ENCODE measurements at regions not wholly inside any gene's neighbourhood (a gene's known extent, or its start where the extent isn't known, plus 50 kb on each side); places are given as distances from the start of the nearest gene placed in this dataset.

DNA sequence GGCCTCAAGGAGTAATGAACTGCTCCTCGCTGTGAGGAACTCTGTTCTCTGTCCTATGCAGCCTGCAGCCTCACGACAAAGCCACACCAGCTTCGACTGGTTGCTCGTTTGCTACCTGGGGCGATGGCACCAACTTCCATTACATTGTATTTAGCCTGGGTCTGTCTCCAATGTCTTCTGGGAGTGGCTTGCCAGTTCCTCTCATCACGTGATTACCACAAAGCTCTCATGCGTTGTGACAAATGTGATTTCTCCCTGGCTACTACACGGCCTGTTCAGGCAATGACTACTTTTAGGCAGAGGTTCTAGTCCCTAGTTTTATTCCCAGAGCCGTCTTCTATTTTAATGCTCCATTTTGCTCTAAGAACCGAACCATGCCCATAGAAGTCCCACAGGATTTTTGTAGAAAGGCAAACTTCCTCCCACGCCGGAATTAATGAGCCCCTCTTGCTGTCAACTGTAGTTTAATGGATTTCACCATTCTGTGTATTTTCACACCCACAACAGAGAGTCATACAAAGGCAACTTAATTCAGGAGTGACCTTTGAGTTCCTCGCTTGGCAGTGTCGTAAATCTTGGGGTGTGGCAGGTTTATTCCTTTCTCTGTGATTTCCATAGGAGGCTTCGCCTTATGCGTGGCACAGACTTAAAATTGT, 351.9 kb downstream of the EFNB2 start:
- in situ Hi-C loops (cut with HindIII; ENCODE audit: low sequenced_read_pairs) = no loop called here

DNA sequence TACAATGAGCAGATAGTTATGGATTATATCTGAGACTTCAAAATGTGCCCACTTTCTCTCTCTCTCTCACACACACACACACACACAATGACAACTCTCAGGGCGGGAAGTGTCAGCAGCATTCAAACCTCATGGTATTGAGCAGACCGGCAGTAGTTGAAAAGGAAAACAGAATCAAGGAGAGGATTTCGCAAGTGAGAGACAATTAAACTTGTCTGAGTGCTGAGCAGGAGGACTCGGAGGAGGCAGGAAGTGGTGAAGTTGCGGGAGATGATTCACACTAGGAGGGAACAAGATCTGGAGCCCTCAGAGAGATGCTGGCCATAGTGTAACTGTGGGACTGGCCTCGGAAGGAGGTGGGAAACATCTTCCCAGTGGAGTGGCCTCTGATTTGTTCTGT, 353.1 kb downstream of the EFNB2 start:
- in situ Hi-C loops (cut with HindIII; ENCODE audit: low sequenced_read_pairs) = no loop called here

DNA sequence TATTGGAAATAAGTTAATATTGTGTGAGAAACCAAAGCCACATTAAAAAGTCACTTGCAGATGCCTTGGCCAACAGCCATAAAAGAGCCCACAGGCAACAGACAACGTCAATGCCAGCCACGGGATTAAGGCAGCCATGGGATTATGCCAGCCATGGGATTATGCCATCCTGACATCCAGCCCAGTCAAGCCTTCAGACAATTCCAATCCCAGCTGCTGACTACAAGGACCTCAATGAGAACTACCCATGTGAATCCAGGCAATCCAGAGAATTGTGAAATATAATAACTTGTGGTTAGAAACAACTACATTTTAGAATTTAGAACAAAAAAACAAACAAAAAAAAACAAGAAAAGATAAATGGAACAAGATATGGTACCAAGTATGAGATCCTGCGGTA, 356.6 kb downstream of the EFNB2 start:
- in situ Hi-C loops (cut with HindIII; ENCODE audit: low sequenced_read_pairs) = no loop called here

DNA sequence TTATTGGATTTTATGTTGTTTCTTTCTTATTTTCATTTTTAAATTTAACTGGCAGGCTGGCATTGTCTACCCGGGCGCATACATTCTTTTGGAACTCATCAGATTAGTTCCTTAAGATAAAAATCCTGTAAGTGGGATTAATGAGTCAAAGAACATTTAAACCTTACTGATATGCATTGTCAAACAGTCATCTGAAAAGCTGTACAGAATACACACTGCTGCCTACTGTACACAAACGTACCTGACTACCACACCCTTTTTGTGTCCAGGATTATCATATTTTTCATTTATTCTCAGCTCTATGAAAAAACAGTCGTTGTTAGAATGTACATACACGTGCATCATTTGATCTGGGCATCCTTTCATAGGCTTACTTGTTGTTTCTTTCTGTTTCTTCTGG, 358.3 kb downstream of the EFNB2 start:
- in situ Hi-C loops (cut with HindIII; ENCODE audit: low sequenced_read_pairs) = no loop called here

DNA sequence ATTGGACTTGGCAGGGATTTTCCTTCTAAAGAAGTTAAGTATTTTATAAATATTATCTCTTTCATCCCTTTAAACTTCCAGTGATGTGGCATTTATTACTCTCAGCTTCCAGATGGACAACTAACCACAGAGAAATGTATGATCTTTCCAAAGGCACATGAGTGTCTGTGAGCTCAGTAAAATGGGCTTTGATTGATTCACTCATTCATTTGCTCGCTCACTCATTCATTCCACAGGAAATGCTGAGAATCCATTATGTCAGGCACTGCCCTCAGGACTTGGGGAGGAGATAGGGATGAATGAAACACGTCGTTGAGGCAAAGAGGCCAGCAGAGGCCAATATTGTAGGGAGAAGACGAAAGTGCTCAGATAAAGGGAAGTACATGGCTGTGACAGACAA, 359.3 kb downstream of the EFNB2 start:
- in situ Hi-C loops (cut with HindIII; ENCODE audit: low sequenced_read_pairs) = no loop called here

DNA sequence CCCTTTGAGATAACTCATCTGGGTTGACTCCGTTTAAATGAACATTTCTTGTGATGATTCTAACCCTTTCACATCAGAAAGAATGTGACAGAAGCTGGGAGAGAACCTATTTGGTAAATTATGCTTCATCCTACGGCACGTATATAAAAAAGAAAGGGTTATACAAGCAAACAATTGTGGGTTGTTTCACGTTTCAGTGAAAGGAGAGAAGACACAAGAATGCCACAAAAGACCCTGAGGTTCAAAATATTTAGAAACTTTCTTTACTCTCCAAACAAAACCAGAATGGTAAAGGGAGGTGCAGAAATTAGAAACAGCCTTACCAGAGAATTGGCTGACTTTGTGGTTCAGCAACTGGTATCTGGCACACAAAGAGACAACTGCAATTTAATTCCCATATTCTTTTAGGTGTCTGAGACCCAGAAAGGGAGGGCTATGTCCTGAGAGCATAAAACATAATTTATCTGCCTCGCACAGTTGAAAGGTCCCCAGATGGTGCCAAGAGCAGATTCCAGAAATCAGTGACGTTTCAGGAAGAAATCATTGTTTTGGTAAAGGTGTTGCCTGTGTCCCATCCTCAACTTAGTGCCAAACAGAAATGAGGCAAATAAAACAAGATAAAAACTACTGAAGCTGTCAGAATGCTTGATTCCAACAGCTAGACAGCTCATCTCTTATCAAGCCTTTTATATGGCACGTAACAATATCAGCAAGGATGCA, 361.4 kb downstream of the EFNB2 start:
- in situ Hi-C loops (cut with HindIII; ENCODE audit: low sequenced_read_pairs) = no loop called here

DNA sequence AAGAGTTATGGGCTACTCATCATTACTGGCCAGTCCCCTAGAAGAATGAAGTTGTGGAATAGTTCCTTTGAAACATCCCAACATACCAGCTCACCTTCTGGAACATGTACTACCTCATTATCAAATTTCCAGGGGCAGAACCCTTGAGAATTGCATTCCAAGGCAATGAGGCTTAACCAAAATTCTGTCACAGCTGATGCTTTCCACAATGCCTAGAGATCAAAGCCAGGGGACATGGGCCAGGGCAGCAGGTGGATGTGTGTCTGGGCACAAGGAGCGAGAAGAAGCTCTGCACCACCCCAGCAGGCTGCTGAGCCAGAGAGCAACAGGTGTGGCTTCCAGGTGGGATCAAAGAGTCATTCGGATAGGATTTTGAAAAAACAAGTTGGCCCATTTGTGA, 362.1 kb downstream of the EFNB2 start:
- in situ Hi-C loops (cut with HindIII; ENCODE audit: low sequenced_read_pairs) = no loop called here

DNA sequence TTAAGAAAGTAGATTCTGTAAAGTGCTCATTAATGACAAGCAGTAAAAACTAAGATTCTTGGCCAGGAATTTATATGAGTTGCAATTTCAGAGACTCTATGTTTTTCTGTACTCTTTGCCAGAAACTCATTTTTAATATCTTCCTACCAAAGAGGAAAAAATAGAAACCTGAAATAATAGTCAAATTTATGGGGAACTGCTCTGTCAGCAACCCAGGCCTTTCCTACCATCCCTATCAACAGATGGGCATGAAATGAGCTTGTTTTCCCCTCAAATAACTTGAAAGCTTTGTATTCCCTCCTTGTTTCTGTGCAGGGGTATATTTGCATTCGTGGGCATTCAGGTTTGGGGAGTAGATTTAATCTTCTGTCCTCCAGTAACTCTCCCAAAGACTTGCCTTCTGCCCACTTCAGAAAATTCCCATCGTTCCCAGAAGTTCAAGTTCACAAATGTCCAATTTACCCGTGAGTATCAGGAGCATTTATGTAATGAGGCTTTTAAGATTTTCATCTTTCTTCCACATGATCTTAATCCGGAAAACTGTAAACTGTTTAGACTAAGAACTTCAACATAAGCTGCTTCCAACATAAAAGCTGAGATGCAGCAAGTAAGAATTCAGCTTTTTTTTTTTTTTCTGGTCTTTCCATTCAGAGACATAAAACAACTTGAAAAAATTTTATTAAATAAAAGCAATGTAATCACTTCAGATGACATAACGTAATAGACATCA, 363.1 kb downstream of the EFNB2 start:
- in situ Hi-C loops (cut with HindIII; ENCODE audit: low sequenced_read_pairs) = no loop called here

DNA sequence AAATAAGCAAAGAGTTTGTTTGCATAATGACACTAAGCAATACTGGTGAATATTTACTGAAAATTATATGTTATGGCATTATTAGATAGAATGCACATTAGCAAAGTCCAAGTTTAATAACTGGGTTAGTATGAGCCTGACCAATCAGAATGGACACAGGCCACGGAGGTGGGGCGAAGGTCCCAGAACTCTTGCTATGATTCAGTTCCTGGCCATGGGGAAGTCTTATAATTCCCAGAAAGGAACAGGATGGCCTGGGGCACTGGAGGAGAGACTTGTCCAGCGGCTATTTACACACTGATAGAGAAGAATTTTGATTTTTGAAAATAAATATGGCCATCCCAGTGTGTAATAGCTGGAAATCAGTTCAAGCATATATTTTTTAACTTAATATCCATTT, 372.0 kb downstream of the EFNB2 start:
- in situ Hi-C loops (cut with HindIII; ENCODE audit: low sequenced_read_pairs) = no loop called here

DNA sequence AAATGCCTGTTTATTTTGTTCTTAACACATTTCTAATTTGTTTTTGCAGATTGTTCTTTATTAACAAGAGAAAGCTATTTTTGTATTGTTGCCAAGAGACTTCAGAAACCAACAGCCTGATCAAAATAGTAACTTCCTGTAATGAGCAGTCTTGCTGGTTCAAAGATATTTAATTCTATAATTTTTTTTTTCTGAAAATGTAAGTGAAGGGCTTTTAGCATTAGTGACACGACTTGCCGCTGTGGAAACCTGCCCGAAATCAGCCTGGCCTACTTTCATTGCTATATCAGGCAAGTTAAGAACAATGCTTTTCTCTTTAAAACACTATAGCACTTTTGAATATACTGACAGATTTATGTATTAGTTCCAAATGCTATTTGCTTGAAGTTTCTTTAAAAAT, 374.3 kb downstream of the EFNB2 start:
- in situ Hi-C loops (cut with HindIII; ENCODE audit: low sequenced_read_pairs) = no loop called here

DNA sequence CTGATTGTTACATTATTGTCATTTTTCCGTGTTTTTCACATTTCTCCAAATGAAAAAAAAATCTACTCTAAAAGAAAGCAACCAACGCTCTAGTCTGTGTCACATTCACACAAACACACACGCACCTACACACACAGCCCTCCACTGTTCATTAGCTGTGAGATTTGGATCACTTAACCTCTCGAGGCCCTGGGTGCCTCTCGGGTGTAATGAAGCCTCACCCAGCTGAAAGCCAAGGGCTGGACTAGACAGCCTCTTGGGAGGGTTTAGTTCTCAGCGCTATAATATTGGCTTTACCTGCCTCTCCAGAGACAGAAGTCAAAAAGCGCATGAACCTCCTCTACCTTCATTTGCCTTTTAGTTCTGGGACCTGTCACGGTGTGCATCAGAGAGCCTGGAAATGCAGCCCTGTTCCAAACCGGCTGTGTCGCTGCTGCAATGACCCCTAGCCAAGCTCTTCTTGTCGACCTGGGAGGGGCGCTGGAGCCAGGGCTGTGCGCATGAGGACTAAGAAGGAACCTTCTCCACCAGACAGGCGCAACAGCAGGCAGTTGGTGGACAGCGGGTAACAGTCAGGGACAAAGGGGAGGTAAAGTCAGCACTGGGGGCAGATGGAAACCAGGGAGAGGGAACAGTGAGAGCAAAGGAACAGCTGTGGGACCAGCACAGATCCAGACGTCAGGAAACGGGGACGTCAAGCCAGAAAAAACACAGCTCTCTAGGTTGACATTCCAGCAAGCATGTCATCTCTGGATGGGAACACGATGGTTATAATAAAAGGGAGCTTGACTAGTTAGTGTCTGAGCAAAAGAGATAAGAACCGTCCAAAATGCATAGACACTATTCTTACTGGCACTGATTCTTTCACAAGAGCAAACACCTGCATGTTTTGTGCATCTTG, 375.9 kb downstream of the EFNB2 start:
- in situ Hi-C loops (cut with HindIII; ENCODE audit: low sequenced_read_pairs) = no loop called here

DNA sequence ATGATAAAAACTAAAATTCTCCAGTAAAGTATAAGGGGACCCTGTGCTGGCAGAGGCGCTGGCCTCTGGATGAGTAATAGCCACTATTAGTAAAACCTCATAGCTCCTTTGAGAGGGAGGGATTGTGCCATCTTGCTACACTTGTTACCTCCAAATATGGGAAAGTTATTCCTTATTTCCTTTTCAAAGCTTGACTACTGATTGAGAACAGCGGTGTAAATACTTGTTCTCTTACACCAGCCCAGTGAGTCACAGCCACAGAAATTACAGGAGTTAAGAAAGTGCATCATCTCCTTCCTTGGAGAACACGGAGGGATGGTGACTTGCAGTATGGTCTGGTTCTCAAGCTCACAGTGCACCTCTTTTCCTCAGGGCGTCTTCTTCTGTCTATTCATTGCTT, 379.0 kb downstream of the EFNB2 start:
- in situ Hi-C loops (cut with HindIII; ENCODE audit: low sequenced_read_pairs) = no loop called here

DNA sequence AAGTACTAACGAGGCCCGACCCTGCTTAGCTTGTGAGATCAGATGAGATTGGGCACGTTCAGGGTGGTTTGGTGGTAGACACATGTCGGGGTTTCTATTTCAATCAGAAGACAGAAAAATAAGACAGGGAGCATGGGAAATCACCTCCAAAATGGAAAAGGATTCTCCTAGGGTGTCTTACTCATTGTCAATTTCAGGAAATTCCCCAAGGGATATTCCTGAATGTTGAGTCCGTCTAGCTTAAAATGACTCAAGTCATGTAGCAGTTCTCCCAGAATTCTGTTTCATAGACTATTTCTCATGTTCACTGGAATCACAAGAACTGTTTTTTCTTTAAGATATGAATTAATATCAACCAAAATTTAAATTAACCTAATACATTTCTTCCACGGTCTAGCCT, 380.1 kb downstream of the EFNB2 start:
- in situ Hi-C loops (cut with HindIII; ENCODE audit: low sequenced_read_pairs) = no loop called here

DNA sequence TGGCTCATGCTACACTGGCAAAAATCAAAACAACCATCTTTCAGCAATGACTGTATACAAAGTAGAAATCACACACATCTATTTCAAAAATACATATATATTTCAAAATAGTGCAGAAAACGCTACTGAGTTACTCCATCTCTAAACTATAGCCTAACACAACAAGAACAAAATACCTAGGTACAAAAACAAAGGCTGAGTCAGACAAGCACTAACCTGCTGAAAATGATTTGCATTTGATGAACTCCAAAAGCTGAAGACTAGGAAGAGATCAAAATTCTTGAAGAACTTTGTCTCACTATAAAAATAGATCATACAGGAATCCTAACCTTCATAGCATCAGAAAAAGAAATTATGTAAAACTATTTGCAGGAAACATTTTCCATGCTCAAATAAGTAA, 381.6 kb downstream of the EFNB2 start:
- in situ Hi-C loops (cut with HindIII; ENCODE audit: low sequenced_read_pairs) = no loop called here

DNA sequence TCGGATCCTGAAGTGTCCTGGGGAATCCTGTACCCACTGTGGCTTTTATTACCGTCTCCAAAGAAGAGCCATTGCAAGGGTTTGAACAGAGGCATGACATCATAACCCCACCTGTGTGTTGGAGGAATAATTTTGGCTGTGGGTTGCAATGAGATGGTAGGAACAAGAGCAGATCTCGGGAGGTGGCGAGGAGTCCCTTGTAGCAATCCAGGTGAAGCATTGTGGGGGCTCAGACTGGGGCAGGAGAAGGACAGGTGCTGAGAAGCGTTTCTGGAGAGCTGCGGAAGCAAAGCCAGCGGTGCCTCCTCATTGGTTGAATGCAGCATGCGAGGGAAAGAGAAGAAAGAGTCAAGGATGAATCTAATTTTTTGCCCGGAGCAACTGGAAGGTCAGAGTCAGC, 382.4 kb downstream of the EFNB2 start:
- in situ Hi-C loops (cut with HindIII; ENCODE audit: low sequenced_read_pairs) = no loop called here

DNA sequence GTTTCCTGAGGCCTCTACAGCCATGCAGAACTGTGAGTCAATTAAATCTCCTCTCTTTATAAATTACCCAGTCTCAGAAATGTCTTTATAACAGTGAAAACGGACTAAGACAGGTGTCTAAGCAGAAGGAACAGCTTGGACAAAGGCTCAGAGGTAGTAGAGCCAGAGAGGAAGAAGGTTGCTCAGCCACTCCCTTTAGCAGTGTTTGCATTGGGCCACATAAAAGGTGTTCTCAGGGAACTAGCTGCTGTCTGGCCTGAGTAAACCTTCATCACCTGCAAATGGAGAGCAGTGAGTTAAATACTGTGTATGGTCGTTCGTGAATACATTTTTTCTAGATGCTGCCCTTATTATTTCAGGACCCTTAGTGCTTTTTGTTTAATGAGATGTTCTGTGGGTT, 383.4 kb downstream of the EFNB2 start:
- in situ Hi-C loops (cut with HindIII; ENCODE audit: low sequenced_read_pairs) = no loop called here

DNA sequence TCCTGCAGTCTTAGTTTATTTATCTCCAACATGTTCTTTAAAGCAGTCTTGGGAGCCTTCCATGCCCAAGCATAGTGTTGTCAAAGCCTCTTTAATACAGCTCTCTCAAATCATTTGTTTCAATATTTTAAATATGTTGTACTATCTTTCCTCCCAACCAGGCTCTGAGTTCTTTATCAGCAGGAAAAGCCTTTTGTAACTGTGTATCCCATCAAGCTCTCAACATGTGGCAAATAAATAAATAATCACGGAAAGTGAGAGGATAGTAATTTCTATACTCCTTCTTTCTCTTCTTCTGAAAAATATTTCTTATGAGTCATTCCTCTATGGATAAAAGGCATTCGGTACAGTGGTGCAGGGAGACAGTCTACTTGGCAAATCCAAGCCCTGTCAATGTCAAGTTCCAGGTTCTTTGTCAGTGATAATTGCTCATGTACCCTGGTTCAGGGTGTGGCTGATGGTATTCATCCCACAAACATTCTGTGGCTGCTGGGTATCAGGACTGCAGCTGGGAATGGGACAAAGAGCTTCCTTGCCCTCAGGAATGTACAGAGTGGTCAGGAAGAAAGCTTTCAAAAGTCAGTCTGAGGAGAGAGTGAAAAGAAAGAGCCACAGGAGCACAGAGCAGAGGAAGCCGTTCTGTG, 384.3 kb downstream of the EFNB2 start:
- in situ Hi-C loops (cut with HindIII; ENCODE audit: low sequenced_read_pairs) = no loop called here

DNA sequence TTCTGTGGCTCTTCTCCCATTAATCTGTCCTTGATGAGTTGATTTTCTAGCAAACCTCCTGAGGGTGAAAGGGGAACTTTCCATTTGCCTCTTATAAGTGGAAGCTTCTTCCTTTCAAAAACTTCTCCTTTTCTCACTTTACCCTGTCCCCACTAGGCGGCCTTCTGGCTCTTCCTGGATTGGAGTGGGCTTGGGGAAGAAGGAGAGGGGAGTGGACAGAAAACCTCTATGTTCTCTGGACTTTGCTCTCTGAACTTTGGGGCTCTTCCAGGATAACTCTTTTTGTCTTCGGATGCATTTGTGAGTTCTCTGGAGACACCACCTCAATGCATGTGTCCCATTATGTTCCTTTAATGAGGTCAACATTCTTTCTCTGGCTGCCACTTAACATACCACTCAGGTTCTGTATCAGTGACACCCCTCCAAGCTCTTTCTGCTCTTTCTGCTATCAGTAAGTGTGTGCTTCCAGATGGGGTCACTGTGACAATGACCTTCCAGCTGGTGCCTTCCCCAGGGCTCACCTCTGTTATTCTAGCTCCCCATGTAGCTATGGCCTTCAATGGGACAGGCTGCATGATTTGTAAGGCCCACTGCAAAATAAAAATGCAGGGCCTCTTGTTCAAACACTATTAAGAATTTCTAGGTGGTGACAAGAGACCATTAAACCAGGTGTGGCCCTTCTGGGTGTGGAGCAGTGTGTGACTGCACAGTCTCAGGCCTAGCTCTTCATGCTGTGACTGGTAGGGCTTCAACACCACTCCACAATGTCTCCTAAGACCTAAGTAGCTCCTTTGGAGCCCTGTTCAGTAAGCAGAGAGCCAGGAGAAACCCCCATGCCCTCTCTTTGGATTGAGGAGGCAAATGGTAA, 389.2 kb downstream of the EFNB2 start:
- in situ Hi-C loops (cut with HindIII; ENCODE audit: low sequenced_read_pairs) = no loop called here

DNA sequence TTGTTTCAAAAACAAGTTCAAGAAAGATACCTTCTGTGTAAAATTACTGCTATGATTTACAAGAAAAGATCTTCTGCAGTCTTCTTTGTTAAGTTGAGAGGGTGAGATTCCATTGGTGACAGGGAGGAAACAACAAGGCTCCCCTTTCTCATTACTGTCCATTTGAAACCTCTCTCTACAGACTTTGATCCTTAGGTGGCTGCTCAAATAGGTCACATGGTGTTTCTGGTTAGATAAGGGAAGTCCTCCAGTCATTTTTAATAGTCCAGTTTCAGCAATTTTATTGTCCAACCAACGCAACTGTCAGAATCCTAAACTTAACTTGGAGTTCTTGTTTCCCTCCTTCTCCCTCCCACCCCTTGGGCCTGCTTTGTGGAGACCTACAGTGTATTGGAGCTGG, 390.4 kb downstream of the EFNB2 start:
- in situ Hi-C loops (cut with HindIII; ENCODE audit: low sequenced_read_pairs) = no loop called here

Measured in DLD1 (cell line).